ENCODE measurements at regions not wholly inside any gene's neighbourhood (a gene's known extent, or its start where the extent isn't known, plus 50 kb on each side); places are given as distances from the start of the nearest gene placed in this dataset.

DNA sequence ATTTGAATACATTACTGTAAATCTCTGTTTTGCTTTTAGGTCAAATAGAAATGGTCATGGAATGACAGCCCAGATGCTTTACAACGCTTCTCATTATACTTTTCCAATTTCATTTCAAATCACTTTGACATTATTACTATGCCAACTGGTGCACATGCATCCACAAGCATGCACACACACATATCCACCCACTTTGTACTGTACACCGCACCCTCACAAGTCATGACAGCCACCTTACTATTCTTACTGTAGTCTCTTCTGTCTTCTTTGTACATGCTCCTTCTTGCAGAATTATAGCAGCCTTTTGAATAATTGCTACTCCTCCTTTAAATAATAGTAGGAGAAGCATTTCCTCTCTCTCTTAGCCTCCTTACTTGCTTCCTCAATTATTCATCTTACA, 1361.4 kb downstream of the ROBO1 start:
- no peak for TF ChIP-seq CTCF (IDR thresholded peaks at IDR 0.05; ENCODE audit: partially characterized antibody, unreplicated experiment)
- no peaks in the 10 kb centered on the region for H3K36me3 Mint-ChIP-seq (ENCODE audit: unreplicated experiment)
- no peaks in the 10 kb centered on the region for H3K9me3 Mint-ChIP-seq (ENCODE audit: unreplicated experiment)
- no peak overlapping the region for H3K27ac Mint-ChIP-seq (ENCODE audit: unreplicated experiment)
- no peak for DNase-seq
- no peaks in the 10 kb centered on the region for H3K4me1 Mint-ChIP-seq (ENCODE audit: low read depth, unreplicated experiment)
- no peak overlapping the region for H3K4me3 Mint-ChIP-seq (ENCODE audit: unreplicated experiment)
- H3K27me3 Mint-ChIP-seq (ENCODE audit: unreplicated experiment): no peaks in the 10 kb centered on the region

DNA sequence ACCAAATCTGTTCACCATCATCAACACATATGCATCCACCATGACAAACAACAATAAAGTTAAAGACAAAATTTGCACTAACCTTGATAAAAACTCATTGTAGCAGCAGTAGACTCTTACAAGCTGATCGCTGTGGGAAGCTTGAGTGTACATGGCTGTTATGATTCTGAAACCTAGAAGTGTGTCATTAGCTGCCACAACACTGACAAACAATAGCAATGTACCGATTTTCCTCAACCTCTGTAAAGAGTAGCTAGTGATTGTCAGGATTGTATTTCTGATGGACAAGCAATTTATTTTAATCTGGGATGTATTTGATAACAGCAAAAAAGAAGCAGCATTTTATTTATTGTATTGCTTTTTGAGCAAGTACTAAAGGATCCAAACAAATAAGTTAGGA, 1357.7 kb downstream of the ROBO1 start:
- no peaks in the 10 kb centered on the region for H3K36me3 Mint-ChIP-seq (ENCODE audit: unreplicated experiment)
- H3K4me1 Mint-ChIP-seq (ENCODE audit: low read depth, unreplicated experiment): no peaks in the 10 kb centered on the region
- DNase-seq: no peak
- no peak overlapping the region for H3K27ac Mint-ChIP-seq (ENCODE audit: unreplicated experiment)
- no peak overlapping the region for H3K4me3 Mint-ChIP-seq (ENCODE audit: unreplicated experiment)
- H3K9me3 Mint-ChIP-seq (ENCODE audit: unreplicated experiment): no peaks in the 10 kb centered on the region
- H3K27me3 Mint-ChIP-seq (ENCODE audit: unreplicated experiment): no peaks in the 10 kb centered on the region
- no peak for TF ChIP-seq CTCF (IDR thresholded peaks at IDR 0.05; ENCODE audit: partially characterized antibody, unreplicated experiment)

- Mint-ChIP-seq H3K36me3 (ENCODE audit: unreplicated experiment) (no peaks in the 10 kb centered on the region), H3K9me3 (ENCODE audit: unreplicated experiment) (no peaks in the 10 kb centered on the region), H3K4me1 (ENCODE audit: low read depth, unreplicated experiment) (no peaks in the 10 kb centered on the region), H3K4me3 (ENCODE audit: unreplicated experiment) (no peak overlapping the region), H3K27ac (ENCODE audit: unreplicated experiment) (no peak overlapping the region), H3K27me3 (ENCODE audit: unreplicated experiment) (no peaks in the 10 kb centered on the region)
- DNase-seq: no peak
- TF ChIP-seq CTCF (IDR thresholded peaks at IDR 0.05; ENCODE audit: partially characterized antibody, unreplicated experiment): no peak
Observed at GRCh38 chr3:78414261-78414660, 1353.5 kb downstream of the ROBO1 start.

GRCh38 chr3:78420611-78421010, 1347.2 kb downstream of the ROBO1 start:
- Mint-ChIP-seq H3K27me3 (ENCODE audit: unreplicated experiment) (no peaks in the 10 kb centered on the region), H3K36me3 (ENCODE audit: unreplicated experiment) (no peaks in the 10 kb centered on the region), H3K4me3 (ENCODE audit: unreplicated experiment) (no peak overlapping the region), H3K9me3 (ENCODE audit: unreplicated experiment) (no peaks in the 10 kb centered on the region), H3K27ac (ENCODE audit: unreplicated experiment) (no peak overlapping the region), H3K4me1 (ENCODE audit: low read depth, unreplicated experiment) (no peaks in the 10 kb centered on the region)
- no peak for TF ChIP-seq CTCF (IDR thresholded peaks at IDR 0.05; ENCODE audit: partially characterized antibody, unreplicated experiment)
- no peak for DNase-seq

DNA sequence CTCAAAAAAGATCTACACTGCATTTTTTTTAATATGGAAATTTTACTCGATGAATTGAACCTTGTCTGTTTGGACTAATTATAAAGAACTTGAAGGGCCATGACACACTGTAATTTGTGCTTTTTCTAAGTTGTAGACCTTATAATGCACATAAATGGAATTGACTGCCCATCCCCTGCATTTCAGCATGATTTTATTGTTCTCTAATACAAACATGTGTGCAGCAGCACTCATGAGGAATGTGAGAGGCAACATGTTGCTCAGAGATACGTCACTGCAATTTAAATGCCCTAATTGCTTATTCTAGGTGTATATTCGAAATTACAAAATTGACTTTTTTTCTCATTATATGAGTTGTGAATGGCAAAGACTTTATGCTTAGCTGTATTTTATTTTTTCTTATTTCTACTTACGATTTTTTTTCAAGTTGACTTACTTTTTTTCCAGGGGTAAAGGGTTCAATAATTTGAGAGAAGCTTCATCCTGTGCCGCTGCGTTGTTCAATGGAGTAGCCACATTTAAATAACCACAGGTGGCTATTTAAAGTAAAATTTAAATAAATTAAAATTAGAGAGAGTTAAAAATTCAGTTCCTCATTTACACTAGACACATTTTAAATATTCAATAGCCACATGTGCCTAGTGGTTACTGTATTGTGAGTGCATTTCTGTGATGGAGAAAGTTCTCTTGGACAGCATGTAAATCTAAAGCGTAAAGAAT, 1346.4 kb downstream of the ROBO1 start:
- H3K4me3 Mint-ChIP-seq (ENCODE audit: unreplicated experiment): no peak overlapping the region
- no peak for DNase-seq
- no peaks in the 10 kb centered on the region for H3K27me3 Mint-ChIP-seq (ENCODE audit: unreplicated experiment)
- no peaks in the 10 kb centered on the region for H3K4me1 Mint-ChIP-seq (ENCODE audit: low read depth, unreplicated experiment)
- no peak for TF ChIP-seq CTCF (IDR thresholded peaks at IDR 0.05; ENCODE audit: partially characterized antibody, unreplicated experiment)
- no peaks in the 10 kb centered on the region for H3K9me3 Mint-ChIP-seq (ENCODE audit: unreplicated experiment)
- H3K27ac Mint-ChIP-seq (ENCODE audit: unreplicated experiment): no peak overlapping the region
- no peaks in the 10 kb centered on the region for H3K36me3 Mint-ChIP-seq (ENCODE audit: unreplicated experiment)
